Gastrocnemius medialis (tissue), 4 donors: ENCODE measurements at regions not wholly inside any gene's neighbourhood (a gene's known extent, or its start where the extent isn't known, plus 50 kb on each side); places are given as distances from the start of the nearest gene placed in this dataset.

Source experiments
- POLR2A ChIP-seq, 2 donors: fragments of 450-650 bp; IDR thresholded peaks; one replicate each; pipeline ENCODE4 v1.6.1; 2017; ENCODE audit warnings: antibody characterized with exemption in 2 of 2, mild to moderate bottlenecking in 2 of 2, moderate library complexity in 2 of 2
- TF ChIP-seq, protein P1 (sequence below), 5 experiments: fragments of 450-650 bp in 3 of 5; fragments of 200-600 bp in 2 of 5; sonication (generic) in 2 of 5; IDR thresholded peaks in 4 of 5; conservative IDR thresholded peaks in 1 of 5; 1 replicate in 4 of 5; 2 replicates in 1 of 5; pipeline ENCODE4 v1.5.1; 2016 to 2019; ENCODE audit warnings: antibody characterized with exemption in 5 of 5, mild to moderate bottlenecking in 3 of 5, moderate library complexity in 3 of 5

DNA sequence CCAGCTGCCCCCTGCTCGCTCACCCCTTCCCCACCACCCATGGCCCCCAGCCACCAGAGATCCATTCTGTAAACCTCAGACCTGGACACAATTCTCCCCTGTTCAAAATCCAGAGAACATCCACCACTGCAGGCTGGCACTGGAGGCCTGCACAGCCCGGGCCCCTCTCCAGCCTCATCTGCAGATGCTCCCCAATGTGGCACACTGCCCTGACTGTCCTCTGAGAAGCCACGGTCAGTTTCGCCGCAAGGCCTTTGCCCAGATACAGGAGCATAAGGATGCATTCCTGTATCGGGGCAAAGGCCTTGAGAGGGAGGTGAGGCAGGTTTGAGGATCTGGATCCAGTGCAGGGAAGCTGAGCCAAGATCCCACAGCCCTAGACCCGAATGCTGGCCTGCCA lies 175.4 kb upstream of the LINGO1 start:
- TF ChIP-seq, protein P1, sequence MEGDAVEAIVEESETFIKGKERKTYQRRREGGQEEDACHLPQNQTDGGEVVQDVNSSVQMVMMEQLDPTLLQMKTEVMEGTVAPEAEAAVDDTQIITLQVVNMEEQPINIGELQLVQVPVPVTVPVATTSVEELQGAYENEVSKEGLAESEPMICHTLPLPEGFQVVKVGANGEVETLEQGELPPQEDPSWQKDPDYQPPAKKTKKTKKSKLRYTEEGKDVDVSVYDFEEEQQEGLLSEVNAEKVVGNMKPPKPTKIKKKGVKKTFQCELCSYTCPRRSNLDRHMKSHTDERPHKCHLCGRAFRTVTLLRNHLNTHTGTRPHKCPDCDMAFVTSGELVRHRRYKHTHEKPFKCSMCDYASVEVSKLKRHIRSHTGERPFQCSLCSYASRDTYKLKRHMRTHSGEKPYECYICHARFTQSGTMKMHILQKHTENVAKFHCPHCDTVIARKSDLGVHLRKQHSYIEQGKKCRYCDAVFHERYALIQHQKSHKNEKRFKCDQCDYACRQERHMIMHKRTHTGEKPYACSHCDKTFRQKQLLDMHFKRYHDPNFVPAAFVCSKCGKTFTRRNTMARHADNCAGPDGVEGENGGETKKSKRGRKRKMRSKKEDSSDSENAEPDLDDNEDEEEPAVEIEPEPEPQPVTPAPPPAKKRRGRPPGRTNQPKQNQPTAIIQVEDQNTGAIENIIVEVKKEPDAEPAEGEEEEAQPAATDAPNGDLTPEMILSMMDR (IDR thresholded peaks at IDR 0.05 in 4 of 5, conservative IDR thresholded peaks at IDR 0.05 in 1 of 5): no peak
- TF ChIP-seq POLR2A (IDR thresholded peaks at IDR 0.05): no peak
